NCI-H446 treated with DMSO at 0.1 percent for 48 hours (cell line): ENCODE measurements at regions not wholly inside any gene's neighbourhood (a gene's known extent, or its start where the extent isn't known, plus 50 kb on each side); places are given as distances from the start of the nearest gene placed in this dataset.
A peak's percentile ranks its signal among the peaks of the same experiment; 100 is the strongest.
"Not testable (repeated sequence)": the region's sequence is repeated elsewhere in the genome, so short reads cannot be mapped to it uniquely, and the experiment has no call there.

Source experiments
- DNase-seq: peaks from one replicate; lab custom pipeline; 2025; lab: John Stamatoyannopoulos, UW

GRCh38 chr3:162721736-162722135 lies 1225.1 kb downstream of the OTOL1 start:
- no peak for DNase-seq

- no peak for DNase-seq
Measured at GRCh38 chr3:162722337-162722736, 1225.7 kb downstream of the OTOL1 start.

- DNase-seq, result not testable (repeated sequence)
Measured at GRCh38 chr3:162722796-162723195, 1226.2 kb downstream of the OTOL1 start.

- DNase-seq, result no peak
Measured at GRCh38 chr3:162729686-162730085, 1233.1 kb downstream of the OTOL1 start.

- not testable (repeated sequence) for DNase-seq
Measured at GRCh38 chr3:162731961-162732360, 1235.4 kb downstream of the OTOL1 start.

GRCh38 chr3:162738784-162739183 lies 1242.2 kb downstream of the OTOL1 start:
- no peak for DNase-seq

- DNase-seq, result no peak
Measured at GRCh38 chr3:162740941-162741596, 1244.5 kb downstream of the OTOL1 start.

GRCh38 chr3:162742159-162742717 lies 1245.6 kb downstream of the OTOL1 start:
- no peak for DNase-seq

GRCh38 chr3:162743091-162743490 lies 1246.5 kb downstream of the OTOL1 start:
- no peak for DNase-seq

- DNase-seq, result peak; percentile 30
Measured at GRCh38 chr3:162760789-162761188, 1264.2 kb downstream of the OTOL1 start.

GRCh38 chr3:162764051-162764807 lies 1267.6 kb downstream of the OTOL1 start:
- DNase-seq, result no peak

- no peak for DNase-seq
Measured at GRCh38 chr3:162764808-162765071, 1268.1 kb downstream of the OTOL1 start.

GRCh38 chr3:162765524-162765923 lies 1268.9 kb downstream of the OTOL1 start:
- DNase-seq, result no peak

GRCh38 chr3:162769564-162769963 lies 1273.0 kb downstream of the OTOL1 start:
- no peak for DNase-seq

- DNase-seq, result no peak
Measured at GRCh38 chr3:162770551-162770950, 1273.9 kb downstream of the OTOL1 start.

GRCh38 chr3:162774613-162775100 lies 1278.0 kb downstream of the OTOL1 start:
- DNase-seq, result no peak

GRCh38 chr3:162776148-162776547 lies 1279.5 kb downstream of the OTOL1 start:
- no peak for DNase-seq

- DNase-seq, result no peak
Measured at GRCh38 chr3:162777118-162777517, 1280.5 kb downstream of the OTOL1 start.

- no peak for DNase-seq
Measured at GRCh38 chr3:162780313-162780712, 1283.7 kb downstream of the OTOL1 start.

- no peak for DNase-seq
Measured at GRCh38 chr3:162799910-162800309, 1303.3 kb downstream of the OTOL1 start.

- DNase-seq, result no peak
Measured at GRCh38 chr3:162802228-162802965, 1305.8 kb downstream of the OTOL1 start.

- DNase-seq, result no peak
Measured at GRCh38 chr3:162810776-162811175, 1314.2 kb downstream of the OTOL1 start.
